CD4-positive, alpha-beta T cell treated with Interferon gamma for 1 hour (primary cell): ENCODE measurements at regions not wholly inside any gene's neighbourhood (a gene's known extent, or its start where the extent isn't known, plus 50 kb on each side); places are given as distances from the start of the nearest gene placed in this dataset.
"Not testable (repeated sequence)": the region's sequence is repeated elsewhere in the genome, so short reads cannot be mapped to it uniquely, and the experiment has no call there.

ENCODE experiments used
- DNase-seq: peaks from one replicate; pipeline ENCODE4 v3.0.0-alpha.2; 2020

- DNase-seq: no peak
These were observed 279.7 kb downstream of the FAM72C start for GRCh38 chr1:143691971-143692529.

- no peak for DNase-seq
These were observed 280.3 kb downstream of the FAM72C start for GRCh38 chr1:143691400-143691891.

- DNase-seq: no peak
These were observed 282.0 kb downstream of the FAM72C start for GRCh38 chr1:143689781-143690180.

GRCh38 chr1:143680304-143680703 is 291.5 kb downstream of the FAM72C start:
- DNase-seq: no peak

DNA sequence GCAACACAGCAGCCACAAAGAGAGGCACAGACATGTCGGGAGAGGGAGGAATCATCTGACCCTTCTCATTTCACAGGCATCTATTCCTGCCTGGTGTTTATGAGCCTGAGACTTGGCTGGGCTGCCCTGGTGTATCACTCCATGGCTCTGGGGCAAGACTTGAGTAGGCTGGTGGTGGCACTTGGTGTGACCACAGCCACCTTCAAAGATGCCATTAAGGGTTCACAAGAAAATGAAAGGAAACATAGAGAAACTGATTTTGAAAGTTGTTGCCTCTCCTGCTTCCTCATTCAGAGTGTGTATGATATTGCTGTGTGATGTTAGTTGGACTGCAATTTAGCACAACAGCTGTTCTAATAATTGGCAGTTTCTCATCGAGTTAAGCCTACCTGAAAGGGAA is 298.8 kb downstream of the FAM72C start:
- DNase-seq: no peak

- no peak for DNase-seq
These were observed 304.1 kb downstream of the FAM72C start for GRCh38 chr1:143667730-143668129.

DNA sequence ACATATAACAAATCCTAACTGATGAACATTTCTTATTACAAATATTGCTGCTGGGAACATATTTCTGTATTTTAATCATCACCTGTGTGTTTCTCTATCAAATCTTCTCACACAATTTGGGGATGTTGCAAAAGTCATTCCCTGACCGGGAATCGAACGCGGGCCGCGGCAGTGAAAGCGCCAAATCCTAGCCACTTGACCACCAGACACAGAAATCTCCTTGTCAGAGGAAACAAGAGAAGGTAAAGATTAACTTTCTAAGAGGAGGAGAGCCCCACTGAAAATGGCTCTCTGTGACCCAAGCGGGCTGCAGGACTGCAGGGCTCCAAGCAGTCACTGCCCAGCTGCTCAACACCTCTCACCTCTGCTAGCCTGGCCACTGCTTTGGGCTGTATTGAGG is 304.9 kb downstream of the FAM72C start:
- no peak for DNase-seq

DNA sequence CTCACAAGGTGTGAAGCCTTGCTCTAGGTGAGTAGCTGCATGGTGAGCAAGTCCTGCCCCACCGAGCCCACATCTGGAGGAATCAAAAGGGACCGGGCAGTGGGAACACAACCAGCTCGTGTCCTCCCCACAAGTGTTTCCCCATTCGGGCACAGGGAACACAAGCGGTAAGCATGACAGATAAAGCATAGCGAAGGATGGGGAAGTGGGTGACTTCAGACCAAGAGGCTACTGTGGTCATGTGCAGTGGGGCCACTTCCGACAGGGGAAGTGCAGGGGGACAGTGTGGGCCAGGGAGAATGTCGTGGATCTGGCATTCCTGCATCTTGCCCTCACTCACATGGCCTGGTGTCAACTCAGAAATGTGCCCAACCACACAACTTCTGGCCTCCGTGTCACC is 306.2 kb downstream of the FAM72C start:
- no peak for DNase-seq

GRCh38 chr1:143663056-143663455 is 308.7 kb downstream of the FAM72C start:
- DNase-seq: not testable (repeated sequence)

DNA sequence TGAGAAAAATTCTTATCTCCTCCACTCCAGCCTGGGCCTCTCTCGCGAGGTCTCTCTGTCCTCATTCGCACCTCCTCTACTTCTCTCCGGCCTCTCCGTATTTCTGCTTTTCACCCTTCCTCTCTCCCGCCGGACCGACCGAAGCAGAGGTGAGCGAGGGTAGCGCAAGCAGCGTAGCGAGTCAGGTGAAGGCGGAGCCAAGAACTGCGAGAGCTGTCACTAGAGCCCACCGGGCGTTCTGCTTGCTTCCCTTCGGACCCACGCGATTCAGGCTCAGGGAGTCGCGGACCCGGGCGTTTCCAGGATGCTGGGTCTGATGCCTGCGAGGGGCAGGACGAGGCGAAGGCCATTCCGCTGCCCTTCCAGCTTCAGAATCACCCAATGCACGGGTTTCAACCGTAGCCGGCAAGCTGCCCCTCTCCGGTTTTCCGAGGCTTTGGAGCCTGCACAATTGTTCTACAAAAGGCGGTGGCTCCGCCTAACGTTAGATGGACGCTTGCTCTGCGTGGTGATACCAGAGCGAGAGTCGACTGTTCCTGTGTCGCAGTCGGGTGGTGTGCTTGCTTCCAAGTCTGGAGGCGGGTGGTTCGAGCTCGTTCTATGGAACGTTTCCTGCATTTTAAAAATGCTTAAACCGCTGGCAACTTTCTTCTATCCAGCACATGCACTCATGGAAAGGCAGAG is 310.2 kb downstream of the FAM72C start:
- no peak for DNase-seq

- DNase-seq: no peak
These were observed 311.3 kb downstream of the FAM72C start for GRCh38 chr1:143660354-143660941.

DNA sequence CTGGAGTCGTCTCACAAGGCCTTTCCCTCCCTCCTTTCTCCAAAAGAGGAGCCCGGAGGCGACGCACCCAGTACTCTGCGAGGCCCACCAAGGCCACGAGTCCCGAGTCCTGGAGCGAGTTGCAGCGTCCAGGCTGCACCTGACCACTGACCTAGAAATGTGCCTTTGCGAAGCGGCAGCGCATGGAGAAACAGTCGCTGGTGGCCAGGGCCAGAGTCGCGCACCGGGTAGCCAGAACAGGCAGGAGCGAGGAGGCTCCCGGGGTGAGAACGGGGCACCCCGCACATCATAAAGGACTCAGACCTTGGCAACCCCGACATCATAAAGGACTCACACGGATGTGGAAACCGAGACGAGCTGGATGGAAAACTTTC is 318.4 kb downstream of the FAM72C start:
- no peak for DNase-seq

DNA sequence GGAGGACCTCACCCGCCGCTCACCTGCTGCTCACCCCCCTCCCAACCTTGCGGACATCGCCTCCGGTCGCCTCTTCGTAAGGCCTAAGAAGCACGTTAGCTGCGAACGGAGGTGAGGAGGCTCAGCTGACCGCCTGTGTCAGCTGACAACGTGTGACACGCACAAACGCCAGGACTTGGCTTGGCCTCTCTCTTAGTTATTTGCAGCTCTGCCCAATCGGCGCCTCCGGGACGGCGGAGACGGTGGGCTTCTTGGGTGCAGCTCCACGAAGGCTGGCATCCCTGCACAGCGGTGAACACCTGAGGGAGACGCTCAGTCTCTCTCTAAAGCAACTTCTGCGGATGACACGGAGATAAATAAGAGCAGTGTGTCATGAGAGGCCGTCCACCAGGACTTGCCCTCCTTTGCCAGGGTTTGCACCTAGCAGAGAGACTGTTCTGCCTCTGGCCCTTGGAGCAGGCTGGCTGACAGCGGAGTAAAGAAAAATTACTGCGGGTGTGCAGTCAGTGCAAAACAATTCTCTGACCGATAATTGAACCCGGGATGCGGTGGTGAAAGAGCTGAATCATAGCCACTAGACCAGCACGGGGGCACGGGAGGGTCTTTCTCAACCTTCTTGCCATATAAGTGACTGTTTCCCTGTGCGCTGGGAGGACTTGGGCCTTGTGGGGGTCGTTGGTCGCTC is 318.9 kb downstream of the FAM72C start:
- no peak for DNase-seq

DNA sequence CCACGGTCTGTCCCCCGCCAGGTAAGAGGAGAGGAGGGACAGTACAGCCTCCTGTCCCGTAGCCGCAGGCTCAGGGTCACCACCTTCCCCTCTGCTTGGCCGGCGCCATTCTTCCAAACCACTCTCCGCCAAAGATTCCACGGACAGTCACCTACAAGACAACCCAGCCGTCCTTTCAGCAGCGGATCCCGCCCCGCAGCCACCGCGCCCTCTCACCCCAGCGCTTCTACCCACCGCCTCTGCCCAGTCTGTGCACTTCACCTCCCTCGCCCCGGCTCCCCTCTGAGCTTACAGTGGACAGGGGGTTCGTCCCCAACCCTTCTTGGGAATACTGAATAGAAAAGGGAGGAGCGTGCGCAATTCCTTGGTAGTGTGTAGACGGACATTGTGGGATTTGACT is 319.6 kb downstream of the FAM72C start:
- no peak for DNase-seq

- no peak for DNase-seq
These were observed 320.3 kb downstream of the FAM72C start for GRCh38 chr1:143651350-143651992.

DNA sequence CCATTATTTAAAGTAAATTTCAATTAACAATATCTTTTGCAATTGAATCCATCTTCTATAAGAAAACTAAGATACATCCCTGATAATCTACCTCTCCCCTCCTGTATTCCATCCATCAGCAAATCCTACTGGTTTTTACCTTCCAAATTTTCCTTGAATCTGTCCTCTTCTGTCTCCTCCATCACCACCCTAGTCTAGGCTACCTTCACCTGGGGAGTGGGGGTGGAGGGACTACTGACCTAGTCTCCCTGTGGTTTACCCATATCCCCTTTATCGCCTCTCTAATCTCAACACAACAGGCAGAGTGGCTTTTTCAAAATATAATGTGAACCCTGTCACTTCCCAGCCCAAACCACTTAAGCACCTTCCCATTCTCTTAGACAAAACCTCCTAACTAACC is 327.8 kb downstream of the FAM72C start:
- not testable (repeated sequence) for DNase-seq

- no peak for DNase-seq
These were observed 328.5 kb downstream of the FAM72C start for GRCh38 chr1:143643148-143643885.

GRCh38 chr1:143625886-143626285 is 345.9 kb downstream of the FAM72C start:
- no peak for DNase-seq

DNA sequence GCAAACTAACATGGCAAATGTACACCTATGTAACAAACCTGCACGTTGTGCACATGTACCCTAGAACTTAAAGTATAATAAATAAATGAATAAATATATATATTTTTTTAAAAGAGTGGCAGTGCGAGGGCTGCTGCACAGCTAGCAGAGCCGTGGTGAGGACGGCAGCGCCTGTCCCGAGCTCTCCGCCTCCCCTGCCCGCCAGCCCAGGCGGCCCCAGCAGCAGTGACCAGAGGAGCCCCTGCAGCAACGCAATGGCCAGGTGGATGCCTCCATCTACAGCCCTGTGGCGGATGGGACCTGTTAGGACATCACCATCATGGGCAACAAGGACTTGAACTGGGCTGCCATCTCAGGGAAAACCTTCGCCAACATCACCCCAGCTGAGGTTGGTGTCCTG is 351.9 kb downstream of the FAM72C start:
- no peak for DNase-seq

- no peak for DNase-seq
These were observed 360.6 kb downstream of the FAM72C start for GRCh38 chr1:143611159-143611558.

GRCh38 chr1:143610196-143610595 is 361.6 kb downstream of the FAM72C start:
- no peak for DNase-seq

DNA sequence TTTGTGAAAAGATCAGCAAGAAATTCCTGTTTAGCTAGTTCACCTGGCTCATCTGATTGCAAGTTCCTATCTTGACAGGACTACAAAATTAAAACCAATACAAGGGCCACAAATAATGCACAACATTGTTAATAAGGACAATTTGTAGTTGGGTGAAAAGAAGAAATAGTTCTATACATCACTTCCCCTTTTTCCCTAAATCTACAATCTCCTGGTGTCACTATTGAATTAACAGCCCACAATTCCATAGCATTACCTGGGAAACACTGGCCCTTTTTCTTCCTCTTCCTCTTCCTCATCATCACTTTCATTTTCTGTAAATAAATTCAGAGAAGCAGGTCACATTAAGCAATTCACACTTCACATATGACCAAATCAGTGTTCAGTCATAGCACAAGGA is 366.9 kb downstream of the FAM72C start:
- DNase-seq: no peak

DNA sequence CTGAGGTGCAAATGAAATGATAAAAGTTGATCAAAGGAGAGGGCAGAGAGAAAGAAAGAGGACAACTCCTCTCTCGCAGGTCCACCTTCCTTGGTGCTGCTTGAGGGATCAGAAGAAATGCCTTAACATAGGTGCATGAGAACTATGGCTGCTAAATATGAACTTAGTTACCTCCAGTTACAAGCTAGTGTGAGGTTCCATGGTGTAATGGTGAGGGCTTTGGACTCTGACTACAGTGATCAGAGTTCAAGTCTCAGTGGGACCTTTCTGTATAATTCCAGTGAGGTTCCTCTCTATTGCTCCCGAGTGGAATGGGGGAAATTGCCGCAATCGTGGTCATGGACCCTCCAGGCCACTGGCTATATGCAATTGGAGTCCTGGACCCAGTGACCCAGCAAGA is 387.3 kb downstream of the FAM72C start:
- DNase-seq: no peak
